ENCODE measurements at regions not wholly inside any gene's neighbourhood (a gene's known extent, or its start where the extent isn't known, plus 50 kb on each side); places are given as distances from the start of the nearest gene placed in this dataset.

DNA sequence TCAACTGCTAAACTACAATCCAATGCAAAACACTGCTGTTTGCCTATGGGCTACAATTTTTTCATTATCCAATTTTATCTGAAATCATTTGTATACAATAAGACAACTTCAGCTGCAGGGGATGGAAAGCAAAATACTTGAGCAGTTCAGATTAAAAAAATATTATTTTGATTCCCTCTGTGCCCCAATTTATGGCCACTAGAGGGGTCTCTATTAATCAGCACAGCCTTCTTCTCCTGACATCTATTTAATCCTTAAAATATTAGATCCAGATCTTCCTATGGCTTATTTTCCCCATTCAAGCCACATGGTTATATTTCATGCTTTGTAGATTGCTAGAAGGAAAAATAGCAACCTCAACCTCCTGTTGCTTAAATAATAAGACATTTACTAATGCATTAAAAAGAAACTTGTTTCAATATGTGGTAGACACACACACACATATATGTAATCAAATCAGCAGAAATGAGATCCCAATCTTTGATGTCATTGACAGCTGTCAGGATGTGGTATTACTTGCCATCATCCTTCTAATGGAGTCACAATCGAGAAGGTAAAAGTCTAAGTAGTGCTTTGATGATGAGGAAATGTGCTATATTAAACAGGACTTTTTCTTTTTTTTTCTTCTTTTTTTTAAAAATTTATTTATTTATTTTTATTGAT, 104.2 kb downstream of the P2RY1 start:
- TF ChIP-seq CTCF (IDR thresholded peaks at IDR 0.05; ENCODE audit: low read depth, low read length) = no peak
- Histone ChIP-seq H3K4me3 (no peak overlapping the region), H3K27me3 (no peaks in the 10 kb centered on the region), H3K4me1 (ENCODE audit: low read depth) (no peaks in the 10 kb centered on the region), H3K36me3 (no peaks in the 10 kb centered on the region), H3K9me3 (ENCODE audit: low read depth) (no peaks in the 10 kb centered on the region), H3K27ac (no peak overlapping the region)
- DNase-seq (ENCODE audit: low read depth in 1 of 2, low spot score in 1 of 2) = no peak

DNA sequence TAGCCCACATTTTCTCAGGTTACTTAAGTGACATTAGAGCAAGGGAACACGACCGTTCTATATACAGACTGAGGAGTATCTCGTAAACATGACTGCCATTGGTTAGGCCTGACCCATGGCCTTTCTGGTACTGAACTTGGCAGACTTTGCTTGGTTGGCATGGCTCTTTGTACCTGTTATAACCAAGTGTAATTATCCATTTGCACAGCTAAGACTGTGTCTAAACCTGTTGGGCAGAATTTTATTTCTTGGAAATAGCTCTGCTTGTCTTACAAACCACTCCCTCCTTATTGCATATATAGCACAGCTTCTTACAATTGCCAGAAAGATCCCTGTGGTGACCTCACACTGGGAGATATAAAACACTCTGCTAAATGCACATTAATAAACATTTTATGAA, 106.9 kb downstream of the P2RY1 start:
- Histone ChIP-seq H3K9me3 (ENCODE audit: low read depth) (no peaks in the 10 kb centered on the region), H3K4me1 (ENCODE audit: low read depth) (no peaks in the 10 kb centered on the region), H3K27ac (no peak overlapping the region), H3K27me3 (no peaks in the 10 kb centered on the region), H3K36me3 (no peaks in the 10 kb centered on the region), H3K4me3 (no peak overlapping the region)
- TF ChIP-seq CTCF (IDR thresholded peaks at IDR 0.05; ENCODE audit: low read depth, low read length) = no peak
- DNase-seq (ENCODE audit: low read depth in 1 of 2, low spot score in 1 of 2) = no peak

DNA sequence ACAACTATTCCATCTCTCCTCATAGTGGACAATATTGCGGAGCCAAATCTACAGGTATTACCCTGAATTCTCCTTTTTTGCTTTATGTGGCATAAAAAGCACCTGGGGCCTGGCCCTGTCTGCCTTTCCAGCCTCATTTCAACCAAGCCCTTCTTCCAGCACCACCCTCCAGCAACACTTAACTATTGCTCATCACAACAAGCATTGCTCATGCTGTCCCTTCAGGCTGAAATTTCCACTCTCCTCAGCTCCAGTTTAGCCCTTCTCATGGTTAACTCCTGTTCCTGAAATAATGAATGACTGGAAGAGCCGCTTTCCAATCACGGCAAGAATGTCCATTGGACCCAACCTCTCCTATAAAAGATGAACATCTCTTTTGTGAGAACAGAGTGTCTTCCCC, 107.4 kb downstream of the P2RY1 start:
- no peaks in the 10 kb centered on the region for H3K9me3 ChIP-seq (ENCODE audit: low read depth)
- no peaks in the 10 kb centered on the region for H3K36me3 ChIP-seq
- DNase-seq (ENCODE audit: low read depth in 1 of 2, low spot score in 1 of 2) = no peak
- no peaks in the 10 kb centered on the region for H3K4me1 ChIP-seq (ENCODE audit: low read depth)
- H3K27me3 ChIP-seq = no peaks in the 10 kb centered on the region
- H3K4me3 ChIP-seq = no peak overlapping the region
- H3K27ac ChIP-seq = no peak overlapping the region
- no peak for TF ChIP-seq CTCF (IDR thresholded peaks at IDR 0.05; ENCODE audit: low read depth, low read length)

DNA sequence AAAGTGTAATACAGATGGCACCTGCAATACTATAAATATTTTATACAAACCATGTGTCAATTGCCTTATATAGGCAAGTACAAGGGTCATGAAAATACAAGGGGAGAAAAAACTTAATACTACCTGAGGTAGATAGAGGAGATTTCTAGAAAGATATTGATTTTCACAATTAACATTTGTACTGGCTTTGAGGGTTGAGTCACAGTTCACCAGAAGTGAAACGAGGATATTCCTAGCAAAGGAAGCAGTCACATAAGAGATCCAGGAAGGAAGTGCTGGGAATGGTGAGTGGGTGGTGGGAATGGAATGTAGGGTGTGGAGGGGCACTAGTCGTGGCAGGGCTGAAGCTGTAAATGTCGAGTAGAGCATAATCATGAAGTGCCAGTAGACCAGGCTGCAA, 108.7 kb downstream of the P2RY1 start:
- H3K9me3 ChIP-seq (ENCODE audit: low read depth) = no peaks in the 10 kb centered on the region
- H3K36me3 ChIP-seq = no peaks in the 10 kb centered on the region
- no peaks in the 10 kb centered on the region for H3K4me1 ChIP-seq (ENCODE audit: low read depth)
- no peaks in the 10 kb centered on the region for H3K27me3 ChIP-seq
- H3K27ac ChIP-seq = no peak overlapping the region
- no peak for TF ChIP-seq CTCF (IDR thresholded peaks at IDR 0.05; ENCODE audit: low read depth, low read length)
- H3K4me3 ChIP-seq = no peak overlapping the region
- peak in 1 of 2 donors; percentile 4 for DNase-seq (ENCODE audit: low read depth in 1 of 2, low spot score in 1 of 2)

- H3K27ac ChIP-seq = no peak overlapping the region
- TF ChIP-seq CTCF (IDR thresholded peaks at IDR 0.05; ENCODE audit: low read depth, low read length) = no peak
These were observed 109.7 kb downstream of the P2RY1 start for GRCh38 chr3:152944671-152945070.

More at GRCh38 chr3:152944671-152945070, 109.7 kb downstream of the P2RY1 start:
- H3K4me3 ChIP-seq = no peak overlapping the region
- no peak for DNase-seq (ENCODE audit: low read depth in 1 of 2, low spot score in 1 of 2)
- no peaks in the 10 kb centered on the region for H3K27me3 ChIP-seq
- no peaks in the 10 kb centered on the region for H3K36me3 ChIP-seq
- H3K4me1 ChIP-seq (ENCODE audit: low read depth) = no peaks in the 10 kb centered on the region
- H3K9me3 ChIP-seq (ENCODE audit: low read depth) = no peaks in the 10 kb centered on the region
